Cardiac muscle cell (in vitro differentiated cells and primary cell): ENCODE measurements at regions not wholly inside any gene's neighbourhood (a gene's known extent, or its start where the extent isn't known, plus 50 kb on each side); places are given as distances from the start of the nearest gene placed in this dataset.

Experiments
- DNase-seq, 2 donors: peaks; one replicate each; pipeline versions ENCODE4 v3.0.0 to v3.0.0-alpha.2; 2010 to 2017; ENCODE audit warnings: low read depth in 1 of 2, low spot score in 1 of 2
- H3K27ac ChIP-seq: fragments of 200-600 bp; sonication (generic); 2 replicates; pipeline ENCODE4 v1.5.1; 2016
- H3K27me3 ChIP-seq: fragments of 200-600 bp; sonication (generic); 2 replicates; pipeline ENCODE4 v1.6.0; 2016; ENCODE audit warnings: control low read depth
- H3K36me3 ChIP-seq: fragments of 200-600 bp; sonication (generic); 2 replicates; pipeline ENCODE4 v1.5.1; 2016; ENCODE audit warnings: control low read depth
- H3K4me1 ChIP-seq: fragments of 200-600 bp; sonication (generic); 2 replicates; pipeline ENCODE4 v1.8.1; 2017; ENCODE audit warnings: low read depth, mild to moderate bottlenecking, mixed run types
- H3K4me3 ChIP-seq: fragments of 200-600 bp; sonication (generic); 2 replicates; pipeline ENCODE4 v1.5.1; 2016; ENCODE audit warnings: mild to moderate bottlenecking
- H3K9me3 ChIP-seq: fragments of 200-600 bp; sonication (generic); 2 replicates; pipeline ENCODE4 v1.5.1; 2017; ENCODE audit warnings: low read depth, mild to moderate bottlenecking, control low read depth
- TF ChIP-seq, protein P1 (sequence below): IDR thresholded peaks from 2 replicates; pipeline ENCODE4 v1.5.1; 2012; ENCODE audit warnings: low read depth, mild to moderate bottlenecking, low read length

DNA sequence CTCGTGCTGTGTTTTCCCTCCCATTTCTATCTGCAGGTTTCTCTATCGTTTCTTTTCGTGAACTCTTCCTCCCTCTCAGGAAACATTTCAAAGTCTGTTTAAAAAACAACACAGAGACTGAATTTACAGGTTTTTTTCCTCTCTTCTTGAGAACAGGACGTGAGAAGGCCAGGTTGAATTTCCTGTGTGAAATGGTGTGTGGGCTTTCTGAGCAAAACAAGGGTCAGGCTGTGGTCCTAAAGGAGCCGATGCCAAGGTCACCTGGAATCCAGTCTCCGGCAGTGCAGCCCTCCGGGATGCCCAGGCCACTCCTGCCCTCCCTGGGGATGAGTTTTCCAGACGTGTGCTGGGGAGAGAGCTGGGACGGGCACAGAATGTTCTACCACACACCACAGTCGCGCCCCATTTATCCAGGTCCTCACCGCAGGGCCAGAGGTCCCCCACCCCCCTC, 62.7 kb upstream of the RUNX3 start:
- Histone ChIP-seq H3K36me3 (no peaks in the 10 kb centered on the region), H3K27ac (no peak overlapping the region), H3K27me3 (no peaks in the 10 kb centered on the region), H3K4me1 (no peaks in the 10 kb centered on the region), H3K4me3 (no peak overlapping the region), H3K9me3 (no peaks in the 10 kb centered on the region)
- TF ChIP-seq, protein P1, sequence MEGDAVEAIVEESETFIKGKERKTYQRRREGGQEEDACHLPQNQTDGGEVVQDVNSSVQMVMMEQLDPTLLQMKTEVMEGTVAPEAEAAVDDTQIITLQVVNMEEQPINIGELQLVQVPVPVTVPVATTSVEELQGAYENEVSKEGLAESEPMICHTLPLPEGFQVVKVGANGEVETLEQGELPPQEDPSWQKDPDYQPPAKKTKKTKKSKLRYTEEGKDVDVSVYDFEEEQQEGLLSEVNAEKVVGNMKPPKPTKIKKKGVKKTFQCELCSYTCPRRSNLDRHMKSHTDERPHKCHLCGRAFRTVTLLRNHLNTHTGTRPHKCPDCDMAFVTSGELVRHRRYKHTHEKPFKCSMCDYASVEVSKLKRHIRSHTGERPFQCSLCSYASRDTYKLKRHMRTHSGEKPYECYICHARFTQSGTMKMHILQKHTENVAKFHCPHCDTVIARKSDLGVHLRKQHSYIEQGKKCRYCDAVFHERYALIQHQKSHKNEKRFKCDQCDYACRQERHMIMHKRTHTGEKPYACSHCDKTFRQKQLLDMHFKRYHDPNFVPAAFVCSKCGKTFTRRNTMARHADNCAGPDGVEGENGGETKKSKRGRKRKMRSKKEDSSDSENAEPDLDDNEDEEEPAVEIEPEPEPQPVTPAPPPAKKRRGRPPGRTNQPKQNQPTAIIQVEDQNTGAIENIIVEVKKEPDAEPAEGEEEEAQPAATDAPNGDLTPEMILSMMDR, result no peak
- DNase-seq, result no peak

DNA sequence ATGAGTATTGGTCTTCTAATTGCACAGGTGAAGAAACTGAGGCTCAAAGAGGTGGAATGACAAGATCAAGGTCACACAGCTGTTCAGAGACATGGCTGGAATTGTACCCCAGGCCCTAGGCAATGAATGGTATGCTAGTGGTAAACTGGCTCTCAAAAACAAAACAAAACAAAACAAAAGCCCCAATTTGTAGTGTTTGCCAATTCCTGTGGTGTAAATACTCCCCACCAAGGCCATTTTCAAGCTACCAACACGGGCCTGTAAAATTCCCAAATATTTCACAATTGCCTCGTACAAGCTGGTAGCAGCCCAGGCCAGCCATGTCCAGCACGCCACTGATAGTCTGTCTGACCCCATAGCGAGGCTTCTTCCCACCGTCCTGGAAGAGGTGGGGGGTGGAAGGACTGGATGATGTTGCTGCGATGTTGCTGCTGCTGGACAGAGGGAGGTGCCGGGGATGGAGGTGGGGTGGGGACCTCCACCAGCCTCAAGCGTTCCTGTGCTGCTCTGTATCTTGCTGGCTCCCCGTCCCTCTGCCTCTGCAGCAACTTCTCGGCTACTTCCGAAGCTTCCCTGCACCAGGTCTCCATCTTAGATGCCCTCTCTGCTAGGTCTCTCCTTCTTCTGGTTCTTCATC, 62.2 kb upstream of the RUNX3 start:
- no peak overlapping the region for H3K4me3 ChIP-seq
- no peak overlapping the region for H3K27ac ChIP-seq
- no peaks in the 10 kb centered on the region for H3K36me3 ChIP-seq
- H3K4me1 ChIP-seq, result no peaks in the 10 kb centered on the region
- no peak for DNase-seq
- no peaks in the 10 kb centered on the region for H3K27me3 ChIP-seq
- TF ChIP-seq, protein P1, result no peak
- no peaks in the 10 kb centered on the region for H3K9me3 ChIP-seq

DNA sequence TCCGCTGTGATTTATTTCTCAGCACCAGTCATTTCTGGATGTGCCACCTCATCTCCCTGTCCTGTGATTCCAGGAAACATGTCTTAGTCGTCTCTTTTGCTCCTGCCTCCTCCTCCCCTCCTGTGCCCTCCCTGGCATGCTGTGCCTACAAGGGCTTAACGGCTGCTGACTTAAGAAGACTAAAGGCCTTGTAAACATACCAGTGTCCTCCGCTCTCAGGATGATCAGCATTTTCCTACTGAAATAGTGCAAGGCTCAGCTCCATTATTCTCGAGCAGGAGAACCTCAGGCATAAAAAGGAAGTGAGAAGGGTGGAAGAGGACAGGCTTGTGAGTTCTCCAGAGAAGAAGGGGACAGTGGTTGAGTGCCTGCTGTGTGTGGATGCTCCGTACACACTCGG, 61.6 kb upstream of the RUNX3 start:
- no peaks in the 10 kb centered on the region for H3K27me3 ChIP-seq
- TF ChIP-seq, protein P1, result no peak
- no peak overlapping the region for H3K4me3 ChIP-seq
- no peak for DNase-seq
- H3K36me3 ChIP-seq, result no peaks in the 10 kb centered on the region
- no peaks in the 10 kb centered on the region for H3K4me1 ChIP-seq
- H3K27ac ChIP-seq, result no peak overlapping the region
- H3K9me3 ChIP-seq, result no peaks in the 10 kb centered on the region

- TF ChIP-seq, protein P1, result no peak
- Histone ChIP-seq H3K27ac (no peak overlapping the region), H3K4me1 (no peaks in the 10 kb centered on the region), H3K27me3 (no peaks in the 10 kb centered on the region), H3K4me3 (no peak overlapping the region), H3K9me3 (no peaks in the 10 kb centered on the region), H3K36me3 (no peaks in the 10 kb centered on the region)
- DNase-seq, result no peak
Observed at GRCh38 chr1:24990779-24991641, 60.9 kb upstream of the RUNX3 start.

GRCh38 chr1:24990136-24990535, 60.1 kb upstream of the RUNX3 start:
- no peak for DNase-seq
- H3K4me3 ChIP-seq, result no peak overlapping the region
- H3K36me3 ChIP-seq, result no peaks in the 10 kb centered on the region
- TF ChIP-seq, protein P1, result no peak
- no peaks in the 10 kb centered on the region for H3K9me3 ChIP-seq
- no peaks in the 10 kb centered on the region for H3K27me3 ChIP-seq
- H3K4me1 ChIP-seq, result no peaks in the 10 kb centered on the region
- H3K27ac ChIP-seq, result no peak overlapping the region
